Femur (tissue), 1 donor: ENCODE measurements at regions not wholly inside any gene's neighbourhood (a gene's known extent, or its start where the extent isn't known, plus 50 kb on each side); places are given as distances from the start of the nearest gene placed in this dataset.
"Not testable (repeated sequence)": the region's sequence is repeated elsewhere in the genome, so short reads cannot be mapped to it uniquely, and the experiment has no call there.

Experiments used
- DNase-seq: peaks from one replicate; pipeline ENCODE4 v3.0.0-alpha.2; 2017

DNA sequence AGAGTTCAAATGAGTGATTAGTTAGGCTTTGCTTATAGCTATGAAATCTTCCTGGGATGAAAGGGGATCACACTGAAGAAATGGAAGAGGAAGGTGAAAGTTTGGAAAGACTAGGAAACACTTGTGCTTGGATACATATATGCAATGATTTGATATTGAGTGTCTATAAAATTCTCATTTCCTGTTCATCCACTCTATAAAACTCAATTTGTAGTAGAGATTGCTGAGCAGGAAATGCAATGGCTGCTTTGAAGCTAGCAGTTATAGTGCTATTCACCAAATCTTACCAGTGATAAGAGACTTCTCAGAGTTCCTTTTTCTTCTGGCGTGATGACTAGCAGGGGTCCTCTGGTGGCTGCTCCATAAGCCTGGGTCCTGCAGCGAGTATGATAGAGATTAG, 128.1 kb upstream of the HPF1 start:
- DNase-seq: no peak

DNA sequence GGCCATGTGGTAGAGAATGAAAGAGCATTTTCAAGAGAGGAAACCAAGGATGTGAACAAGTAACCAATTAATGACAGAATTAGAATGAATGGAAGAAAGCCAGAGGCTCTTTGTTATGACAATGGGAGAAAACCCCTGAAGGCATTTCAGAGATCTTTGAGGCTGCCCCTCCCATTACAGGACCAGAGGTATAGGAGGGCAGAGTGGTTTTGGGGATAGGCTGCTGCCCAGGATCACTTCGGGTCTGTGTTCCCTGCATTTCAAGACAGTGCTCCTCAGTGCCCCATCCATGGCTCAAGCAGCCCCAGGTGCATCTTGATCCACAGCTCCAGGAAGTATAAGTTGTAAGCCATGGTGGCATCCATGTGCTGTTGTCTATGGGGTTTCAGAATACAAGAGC, 124.0 kb upstream of the HPF1 start:
- no peak for DNase-seq

DNA sequence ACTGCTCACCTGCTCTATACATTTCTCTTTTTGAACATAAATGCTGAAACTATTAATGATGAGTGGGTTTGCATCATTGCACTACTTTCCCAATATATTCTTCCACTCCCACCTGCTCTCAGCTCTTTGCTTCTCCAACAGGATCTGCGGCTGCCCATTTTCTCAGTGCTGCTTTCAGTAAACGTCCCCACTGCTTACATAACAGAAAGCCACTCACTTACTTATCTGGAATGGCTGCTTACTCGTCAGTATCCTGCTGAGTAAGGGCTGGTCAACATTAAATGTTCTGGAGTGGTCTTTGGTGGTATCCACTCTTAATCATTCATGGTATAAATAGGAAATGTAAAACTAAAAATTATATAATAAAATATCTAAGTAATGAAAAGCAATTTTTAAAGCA, 112.8 kb upstream of the HPF1 start:
- no peak for DNase-seq

DNA sequence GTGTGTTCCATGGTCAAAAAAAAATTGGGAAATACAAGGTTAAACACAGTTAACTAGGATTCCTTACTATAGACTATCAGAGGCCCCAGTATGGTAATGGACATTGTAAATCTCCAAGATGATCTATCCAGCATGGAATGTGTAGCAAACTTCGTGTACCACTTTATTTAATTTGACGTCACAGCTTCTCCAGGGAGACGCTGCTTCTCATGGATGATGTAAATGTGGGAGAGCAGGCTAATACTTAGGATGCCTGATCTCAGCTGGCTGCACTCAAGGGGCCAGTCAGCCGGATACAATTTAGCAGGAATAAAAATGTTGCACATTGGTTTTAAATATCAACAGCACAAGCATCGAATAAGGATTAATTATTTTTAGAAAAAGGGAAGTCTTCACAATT, 111.7 kb upstream of the HPF1 start:
- DNase-seq: no peak

DNA sequence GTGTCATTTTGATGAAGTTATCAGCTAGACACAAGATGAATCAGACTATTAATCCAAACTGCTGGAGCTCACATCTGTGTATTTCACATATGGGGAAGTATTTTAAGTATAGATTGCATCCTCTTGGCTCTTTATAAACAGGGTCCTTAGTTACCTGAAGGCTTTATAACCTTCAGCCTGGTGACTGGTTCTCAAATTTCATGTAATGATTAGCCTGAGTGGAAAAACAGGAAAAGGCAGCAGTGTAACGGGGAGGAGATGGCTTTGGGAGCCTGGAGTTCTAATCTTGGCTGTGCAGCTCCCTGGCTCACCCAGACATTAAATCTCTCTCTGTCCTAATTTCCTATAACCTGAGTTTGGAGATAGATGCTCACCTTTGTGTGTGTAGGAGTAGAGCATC, 103.8 kb upstream of the HPF1 start:
- no peak for DNase-seq

DNA sequence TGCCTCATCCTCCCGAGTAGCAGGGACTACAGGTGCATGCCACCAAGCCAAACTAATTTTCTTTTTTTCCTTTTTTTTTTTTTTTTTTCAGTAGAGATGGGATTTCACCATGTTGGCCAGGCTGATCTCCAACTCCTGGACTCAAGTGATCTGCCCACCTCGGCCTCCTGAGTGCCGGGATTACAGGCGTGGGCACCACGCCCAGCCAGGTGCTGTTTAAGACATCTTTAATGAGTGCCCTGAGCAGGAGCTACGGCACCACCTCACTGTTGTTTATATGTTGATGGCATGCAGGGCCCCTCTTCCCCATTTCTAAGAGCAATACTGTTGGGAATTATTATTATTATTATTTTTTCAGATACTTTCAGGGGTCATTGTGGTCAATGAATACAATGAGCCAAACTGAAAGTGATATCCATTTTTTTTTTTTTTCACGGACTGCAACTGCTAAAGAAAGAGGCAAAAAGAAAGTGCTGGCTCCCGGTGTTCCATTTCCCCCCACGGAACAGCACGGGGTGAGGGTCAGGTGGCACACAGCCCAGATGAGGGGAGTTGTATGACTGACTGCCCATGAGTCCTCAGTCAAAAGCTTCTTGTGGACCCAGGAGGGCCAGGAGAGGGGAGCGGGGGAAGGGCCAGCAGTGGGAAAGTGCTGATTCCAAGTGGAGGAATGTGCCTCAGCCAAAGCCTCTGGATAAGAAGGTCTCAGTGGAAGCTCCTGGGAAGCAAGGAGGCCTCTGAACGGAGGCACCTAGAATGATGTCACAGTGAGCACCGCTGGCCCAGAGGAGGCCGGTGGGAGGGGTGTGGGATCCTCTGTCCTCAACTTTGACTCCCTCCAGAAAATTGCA, 101.8 kb upstream of the HPF1 start:
- no peak for DNase-seq

DNA sequence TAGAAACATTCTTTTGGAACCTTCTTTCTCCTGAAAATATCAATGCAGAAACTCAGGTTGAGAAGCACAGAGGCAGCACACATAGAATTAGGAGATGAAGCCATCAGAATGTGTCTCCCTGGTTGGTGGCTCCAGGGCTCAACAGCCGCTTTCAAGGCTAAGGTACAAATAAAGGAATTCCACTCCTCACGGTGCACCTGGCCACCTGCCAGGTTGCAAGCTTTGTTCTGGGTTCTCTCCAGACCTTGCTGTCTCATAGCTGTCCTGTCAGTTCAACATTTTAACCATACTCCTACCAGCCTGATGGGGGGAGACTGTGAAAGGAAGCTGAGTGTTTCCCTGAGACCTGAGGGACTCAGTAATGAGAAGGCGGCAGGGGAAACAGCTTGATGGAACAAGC, 96.3 kb upstream of the HPF1 start:
- no peak for DNase-seq

DNA sequence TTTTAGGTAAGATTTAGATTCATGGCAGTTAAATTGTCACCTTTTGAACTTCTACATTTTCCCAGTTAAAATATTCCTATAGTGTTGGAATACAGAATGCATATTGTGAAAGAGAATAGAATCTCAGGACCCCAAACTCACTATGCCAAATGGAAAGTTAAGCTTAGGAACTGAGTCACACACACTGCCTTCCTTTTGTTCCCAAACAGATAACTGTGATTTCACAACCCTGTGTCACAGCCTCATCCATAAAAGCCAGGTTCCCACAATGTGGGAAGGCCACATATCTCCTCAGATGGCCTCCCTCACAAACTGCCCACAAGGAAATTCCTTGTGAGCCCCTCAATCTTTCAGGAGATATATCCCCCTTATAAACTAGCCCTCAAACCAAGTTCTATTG, 94.7 kb upstream of the HPF1 start:
- no peak for DNase-seq

DNA sequence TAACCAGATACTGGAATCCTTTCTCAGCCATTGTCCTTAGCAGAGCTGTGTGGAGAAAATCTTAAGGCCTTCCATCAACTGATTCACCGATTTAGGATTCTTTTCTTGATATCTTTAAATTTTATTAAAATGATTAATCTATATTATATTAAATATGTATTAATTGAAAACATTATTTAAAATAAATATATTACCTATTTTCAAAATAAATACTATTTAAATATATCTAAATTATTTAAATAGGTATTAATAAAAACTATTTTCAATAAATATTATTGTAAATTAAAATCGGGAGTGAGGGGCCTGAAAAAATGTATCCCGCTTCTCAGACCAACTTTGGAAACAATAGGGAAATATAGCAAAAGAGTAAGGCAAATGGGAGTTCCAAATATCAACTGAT, 94.0 kb upstream of the HPF1 start:
- DNase-seq: no peak

DNA sequence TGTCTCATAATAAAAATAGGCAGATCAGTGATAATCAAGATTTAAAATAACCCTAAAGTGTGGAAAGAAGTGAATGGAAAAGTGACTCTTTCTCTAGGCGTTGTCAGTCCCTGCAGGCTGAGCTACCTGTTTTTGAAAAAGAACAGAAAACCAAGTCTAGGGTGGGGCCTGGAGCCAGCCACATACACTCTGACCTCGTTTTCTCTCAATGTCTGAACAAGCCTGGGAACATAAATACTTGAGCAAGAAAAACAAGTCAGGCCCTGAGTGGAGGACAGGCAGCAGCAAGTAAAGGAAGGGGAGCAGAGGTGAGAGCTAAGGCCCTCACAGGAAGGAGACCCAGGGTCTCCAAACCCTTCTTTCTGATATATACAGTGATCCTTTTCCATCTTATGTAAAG, 91.7 kb upstream of the HPF1 start:
- no peak for DNase-seq

DNA sequence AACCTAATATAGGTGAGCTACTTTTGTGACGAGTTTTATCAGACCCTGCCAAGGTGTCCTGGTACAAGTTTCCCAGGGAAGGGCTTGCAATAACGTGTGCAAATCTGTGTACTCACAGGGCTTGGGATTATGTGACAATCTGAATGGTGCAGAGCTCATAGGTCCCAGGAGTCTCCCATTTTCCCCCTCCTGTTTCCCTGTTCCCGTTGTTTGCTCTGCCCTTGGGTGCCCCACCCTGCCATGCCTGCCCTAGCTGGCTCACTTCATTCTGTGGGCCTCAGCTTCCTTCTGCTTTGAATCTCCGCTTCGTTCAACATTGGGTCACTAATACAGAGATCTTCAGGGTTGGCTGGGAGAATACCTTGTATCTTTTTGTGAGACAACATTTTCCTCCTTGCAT, 90.3 kb upstream of the HPF1 start:
- no peak for DNase-seq

DNA sequence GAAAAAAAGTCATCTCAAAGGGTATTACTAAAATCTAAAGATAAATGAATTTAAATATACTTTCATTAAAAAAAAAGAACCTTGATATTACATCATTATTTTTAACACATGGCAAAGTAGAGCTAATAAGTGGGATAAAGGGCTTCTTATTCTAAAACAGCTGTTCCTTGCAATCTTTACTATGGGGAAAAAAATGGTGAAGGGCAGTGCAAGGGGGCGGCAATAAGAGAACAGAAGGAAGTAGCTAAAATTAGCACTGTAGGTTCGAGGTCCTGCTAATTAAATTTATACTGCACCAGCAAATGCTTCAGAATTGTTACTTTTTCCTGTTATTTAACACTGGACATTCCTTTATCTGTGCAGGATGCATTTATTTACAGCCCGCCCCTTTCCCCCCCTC, 89.4 kb upstream of the HPF1 start:
- no peak for DNase-seq

DNA sequence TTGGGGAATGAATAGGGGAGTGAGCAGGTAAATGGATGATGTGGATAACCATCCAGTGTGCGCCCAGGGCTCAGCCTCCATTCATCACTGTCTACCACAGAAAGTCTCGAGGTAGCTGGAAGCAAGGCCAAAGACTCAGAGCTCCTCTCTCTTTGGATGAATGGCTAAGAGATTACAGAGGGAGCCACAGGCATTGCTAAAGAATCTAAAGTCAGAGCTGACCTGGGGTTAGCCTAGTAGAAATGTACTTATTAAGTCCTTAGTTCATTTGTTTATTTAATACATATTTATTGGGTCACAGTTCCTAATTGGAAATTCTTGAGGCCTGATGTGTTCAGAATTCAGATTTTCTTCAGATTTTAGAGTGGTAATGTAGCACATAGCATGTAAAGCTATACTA, 88.7 kb upstream of the HPF1 start:
- no peak for DNase-seq

DNA sequence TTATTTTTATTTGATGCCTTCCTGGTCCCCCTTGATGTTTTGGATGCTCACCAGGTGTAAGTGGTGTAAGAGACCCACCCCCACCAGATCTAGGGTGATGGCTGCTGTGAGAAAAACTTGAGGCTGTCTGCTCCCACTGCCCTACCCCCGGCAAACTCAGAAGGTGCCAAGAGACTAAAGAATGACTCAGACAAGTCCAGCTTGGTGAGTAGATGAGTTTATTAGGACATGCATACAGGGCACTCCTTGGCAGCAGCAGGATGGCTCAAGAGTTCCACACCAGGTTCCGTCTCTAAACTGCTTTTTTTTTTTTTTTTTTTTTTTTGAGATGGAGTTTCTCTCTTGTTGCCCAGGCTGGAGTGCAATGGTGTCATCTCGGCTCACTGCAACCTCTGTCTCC, 84.0 kb upstream of the HPF1 start:
- no peak for DNase-seq

DNA sequence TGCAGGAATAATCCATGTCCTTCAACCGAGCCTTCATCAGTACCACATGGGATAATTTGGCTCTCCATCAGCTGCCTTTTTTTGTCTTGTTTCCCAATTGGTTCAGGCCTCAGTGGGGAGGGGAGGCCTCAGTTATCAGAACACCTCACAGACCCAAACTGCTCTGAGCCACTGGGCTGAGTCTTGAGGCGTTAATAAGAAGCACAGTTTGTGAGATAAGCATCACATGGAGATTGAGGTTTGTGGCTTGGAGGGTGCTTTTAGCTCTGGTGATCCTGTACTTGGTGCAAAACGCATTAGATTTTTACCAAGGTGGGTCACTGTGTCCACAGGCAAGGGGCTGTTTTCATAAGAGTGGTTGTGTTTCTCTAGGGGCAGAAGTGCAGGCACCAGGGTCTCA, 82.8 kb upstream of the HPF1 start:
- DNase-seq: no peak

DNA sequence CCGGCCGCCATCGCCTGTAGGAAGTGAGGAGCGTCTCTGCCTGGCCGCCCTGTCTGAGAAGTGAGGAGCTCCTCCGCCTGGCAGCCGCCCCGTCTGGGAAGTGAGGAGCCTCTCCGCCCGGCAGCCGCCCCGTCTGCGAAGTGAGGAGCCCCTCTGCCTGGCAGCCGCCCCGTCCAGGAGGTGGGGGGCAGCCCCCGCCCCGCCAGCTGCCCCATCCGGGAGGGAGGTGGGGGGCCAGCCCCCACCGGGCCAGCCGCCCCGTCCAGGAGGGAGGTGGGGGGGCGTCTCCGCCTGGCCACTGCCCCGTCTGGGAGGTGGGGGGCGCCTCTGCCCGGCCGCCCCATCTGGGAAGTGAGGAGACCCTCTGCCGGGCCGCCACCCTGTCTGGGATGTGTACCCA, 70.6 kb upstream of the HPF1 start:
- not testable (repeated sequence) for DNase-seq

DNA sequence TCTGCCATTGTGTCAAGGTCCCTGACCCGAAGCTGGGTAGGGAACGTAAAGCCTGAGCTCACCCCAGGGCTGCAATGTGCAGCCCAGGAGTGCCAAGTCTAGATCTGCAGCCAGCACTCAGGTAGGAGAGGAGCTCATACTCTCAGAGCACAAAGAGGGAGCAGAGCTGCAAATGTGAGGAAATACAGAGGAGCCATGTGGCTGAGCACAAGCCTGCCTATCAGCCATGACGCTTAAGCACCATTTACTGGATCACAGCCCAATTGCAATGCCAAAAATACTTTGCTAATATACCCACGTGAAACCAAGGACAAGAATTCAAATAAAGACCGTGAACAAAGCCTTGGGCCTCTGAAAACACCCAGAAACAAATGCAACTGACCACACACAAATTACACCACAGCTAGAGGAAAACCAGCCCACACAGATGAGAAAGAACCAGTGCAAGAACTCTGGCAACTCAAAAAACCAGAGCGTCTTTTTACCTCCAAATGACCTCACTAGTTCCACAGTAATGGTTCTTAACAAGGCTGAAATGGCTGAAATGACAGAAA, 69.0 kb upstream of the HPF1 start:
- DNase-seq: no peak

DNA sequence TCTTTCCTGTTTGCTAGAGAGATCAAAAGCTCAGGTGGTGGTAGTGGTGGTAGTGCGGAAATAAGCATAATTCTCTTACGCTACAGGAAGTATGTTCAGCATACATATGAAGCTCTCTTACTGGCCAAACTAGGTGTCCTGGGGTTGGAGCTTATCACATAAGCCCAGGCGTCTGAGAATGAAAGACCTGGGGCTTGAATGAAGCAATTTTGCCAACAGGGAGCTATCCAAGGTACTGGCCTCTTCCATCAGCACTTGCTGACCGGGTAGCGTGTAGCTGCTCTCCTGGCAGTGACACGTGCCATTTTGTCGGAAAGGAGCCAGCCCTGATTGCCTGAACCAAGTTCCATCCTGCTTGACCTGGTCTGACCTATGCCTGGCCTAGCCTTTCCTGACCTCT, 65.9 kb upstream of the HPF1 start:
- peak; percentile 73 for DNase-seq

DNA sequence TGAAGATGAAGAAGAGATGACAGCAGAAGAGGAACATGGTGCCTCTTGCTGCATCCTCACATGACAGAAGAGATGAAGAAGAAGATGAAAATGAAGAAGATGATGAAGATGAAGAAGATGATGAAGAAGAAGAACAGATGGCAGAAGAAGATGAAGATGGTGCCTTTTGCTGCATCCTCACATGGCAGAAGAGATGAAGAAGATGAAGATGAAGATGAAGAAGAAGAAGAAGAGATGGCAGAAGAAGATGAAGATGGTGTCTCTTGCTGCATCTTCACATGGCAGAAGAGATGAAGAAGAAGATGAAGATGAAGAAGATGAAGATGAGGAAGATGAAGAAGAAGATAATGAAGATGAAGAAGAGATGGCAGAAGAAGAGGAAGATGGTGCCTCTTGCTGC, 63.7 kb upstream of the HPF1 start:
- DNase-seq: no peak

DNA sequence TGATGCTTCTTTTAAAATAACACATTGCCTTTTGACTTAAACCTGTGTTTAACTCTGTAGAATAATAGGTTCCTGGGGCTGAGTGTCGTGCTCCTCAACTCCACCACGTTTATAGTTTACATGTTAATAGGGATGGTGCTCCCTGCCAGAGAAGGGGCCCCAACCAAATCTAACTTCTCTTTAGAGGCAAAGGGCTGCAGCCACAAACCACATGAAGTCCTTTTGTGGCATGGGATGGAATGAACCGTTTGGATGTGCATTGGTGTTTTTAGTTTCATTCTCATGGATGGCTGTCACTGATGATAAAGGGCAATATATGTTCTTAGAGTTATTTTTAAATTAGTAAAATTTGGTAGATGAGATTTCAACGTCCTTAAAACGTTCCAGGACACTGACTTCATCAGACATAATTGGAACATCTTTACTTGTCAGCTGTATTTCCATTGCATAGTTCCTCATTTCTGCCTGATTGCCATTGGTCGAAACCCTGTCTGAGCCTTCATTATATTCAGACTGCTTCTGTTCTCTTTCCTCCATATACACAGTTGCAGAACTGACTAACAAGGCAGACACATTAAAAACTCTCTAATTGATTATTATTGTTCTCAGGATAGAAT, 60.4 kb upstream of the HPF1 start:
- peak; percentile 42 for DNase-seq

DNA sequence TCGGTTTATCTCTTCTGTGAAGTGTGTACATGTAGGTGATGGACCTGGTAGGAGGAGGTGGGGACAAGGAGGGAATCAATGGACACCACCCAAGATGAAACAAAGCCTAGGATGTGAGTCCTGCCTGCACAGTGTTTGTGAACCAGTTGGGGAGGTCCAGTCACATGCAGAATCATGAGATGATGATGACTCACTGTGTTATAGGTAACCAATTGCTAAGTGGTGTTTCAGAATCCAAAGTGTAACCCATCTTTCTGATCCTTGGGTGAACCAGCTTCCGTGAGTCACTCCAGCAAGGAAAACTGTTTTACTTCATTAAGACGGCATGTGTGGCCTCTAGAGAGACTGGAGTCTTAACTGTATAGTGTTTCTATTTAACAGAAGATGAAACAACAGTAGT, 57.9 kb upstream of the HPF1 start:
- DNase-seq: no peak

DNA sequence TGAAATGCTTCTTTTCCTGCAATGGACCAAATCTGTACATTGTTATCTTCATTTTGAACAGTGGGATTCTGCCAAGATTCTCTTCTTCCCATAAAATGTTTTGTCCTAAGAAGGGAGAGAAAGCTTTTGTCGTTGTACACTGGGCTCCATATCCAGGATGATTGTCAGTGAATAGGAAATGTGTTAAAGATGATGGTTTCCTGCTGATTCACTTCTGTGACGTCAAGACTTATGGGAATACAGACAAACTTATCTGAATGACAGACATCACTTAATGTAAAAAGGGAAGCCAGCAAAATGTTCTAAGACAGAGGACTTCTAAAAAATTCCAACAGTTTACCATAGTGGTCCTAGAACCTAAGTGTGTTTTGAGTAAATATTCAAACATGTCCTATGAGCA, 53.7 kb upstream of the HPF1 start:
- no peak for DNase-seq

DNA sequence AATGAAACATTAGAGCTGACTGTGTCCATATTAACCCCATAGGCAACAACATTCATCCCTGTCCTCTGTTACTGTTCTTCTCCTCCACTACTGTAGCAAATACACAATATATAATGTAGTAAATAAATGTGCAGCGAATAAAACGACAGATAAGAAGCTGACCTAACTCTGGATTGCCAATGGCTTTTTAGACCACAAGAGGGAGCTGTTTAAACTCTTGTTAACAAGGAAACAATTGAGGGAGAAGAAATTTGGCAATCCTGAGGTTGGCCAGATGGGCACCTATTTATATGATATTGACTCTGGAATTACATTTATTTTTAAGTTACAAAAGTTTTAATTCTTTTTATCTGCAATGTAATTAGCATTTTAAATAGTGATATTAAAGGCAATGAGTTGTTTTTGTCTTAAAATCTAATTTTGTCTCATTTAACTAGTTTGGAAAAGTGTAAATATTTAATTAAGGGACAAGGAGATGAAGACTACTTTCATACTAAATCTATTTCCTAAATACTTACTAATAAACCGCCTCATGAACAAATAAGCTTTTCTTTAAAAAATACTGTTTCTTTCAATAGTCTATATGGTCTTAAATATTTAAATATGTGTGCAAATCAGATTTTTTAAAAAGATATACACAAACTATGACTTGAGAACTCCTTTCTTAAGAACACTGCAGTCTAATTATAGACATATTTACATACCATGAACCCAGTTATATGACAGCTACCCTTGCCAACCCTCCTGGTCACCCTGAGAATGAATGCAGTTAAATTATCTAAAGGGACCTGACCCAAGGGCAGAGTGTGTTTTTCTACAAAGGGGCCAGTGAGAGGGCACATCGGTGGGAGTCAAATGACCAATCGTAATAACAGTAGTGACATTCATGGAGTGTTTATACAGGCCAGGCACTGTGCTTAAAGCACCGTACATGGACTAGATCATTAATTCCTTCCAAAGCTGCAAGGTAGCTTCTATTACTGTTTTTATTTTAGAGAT, 52.9 kb upstream of the HPF1 start:
- DNase-seq: peak; percentile 23
